ENCODE measurements at regions not wholly inside any gene's neighbourhood (a gene's known extent, or its start where the extent isn't known, plus 50 kb on each side); places are given as distances from the start of the nearest gene placed in this dataset.
"Not testable (repeated sequence)": the region's sequence is repeated elsewhere in the genome, so short reads cannot be mapped to it uniquely, and the experiment has no call there.

GRCh38 chr10:118969014-118969413 is 60.5 kb upstream of the NANOS1 start:
- DNase-seq, result no peak

- DNase-seq, result no peak
Measured at GRCh38 chr10:118970770-118971169, 58.7 kb upstream of the NANOS1 start.

GRCh38 chr10:118971187-118971586 is 58.3 kb upstream of the NANOS1 start:
- DNase-seq, result no peak

GRCh38 chr10:118971876-118972275 is 57.6 kb upstream of the NANOS1 start:
- no peak for DNase-seq

- no peak for DNase-seq
Measured at GRCh38 chr10:118973744-118974143, 55.8 kb upstream of the NANOS1 start.

GRCh38 chr10:118974951-118975350 is 54.6 kb upstream of the NANOS1 start:
- DNase-seq, result no peak

- DNase-seq, result not testable (repeated sequence)
Measured at GRCh38 chr10:118976219-118976618, 53.3 kb upstream of the NANOS1 start.

- DNase-seq, result no peak
Measured at GRCh38 chr10:118977022-118977599, 52.4 kb upstream of the NANOS1 start.

GRCh38 chr10:118977835-118978234 is 51.7 kb upstream of the NANOS1 start:
- DNase-seq, result no peak

GRCh38 chr10:118978316-118978997 is 51.1 kb upstream of the NANOS1 start:
- no peak for DNase-seq

- no peak for DNase-seq
Measured at GRCh38 chr10:118978998-118979350, 50.5 kb upstream of the NANOS1 start.

GRCh38 chr10:118979661-118980060 is 49.9 kb upstream of the NANOS1 start:
- no peak for DNase-seq
